GM18517 (cell line): ENCODE measurements at regions not wholly inside any gene's neighbourhood (a gene's known extent, or its start where the extent isn't known, plus 50 kb on each side); places are given as distances from the start of the nearest gene placed in this dataset.

Source experiments
- ATAC-seq: cut with Tn5 transposase; IDR thresholded peaks from one replicate; pipeline ENCODE4 v1.9.1; 2021; ENCODE audit warnings: mild to moderate bottlenecking, moderate library complexity; ENCODE audit not compliant: unreplicated experiment

- no peak for ATAC-seq
Observed at GRCh38 chr18:37754141-37754540, 188.5 kb upstream of the CELF4 start.

DNA sequence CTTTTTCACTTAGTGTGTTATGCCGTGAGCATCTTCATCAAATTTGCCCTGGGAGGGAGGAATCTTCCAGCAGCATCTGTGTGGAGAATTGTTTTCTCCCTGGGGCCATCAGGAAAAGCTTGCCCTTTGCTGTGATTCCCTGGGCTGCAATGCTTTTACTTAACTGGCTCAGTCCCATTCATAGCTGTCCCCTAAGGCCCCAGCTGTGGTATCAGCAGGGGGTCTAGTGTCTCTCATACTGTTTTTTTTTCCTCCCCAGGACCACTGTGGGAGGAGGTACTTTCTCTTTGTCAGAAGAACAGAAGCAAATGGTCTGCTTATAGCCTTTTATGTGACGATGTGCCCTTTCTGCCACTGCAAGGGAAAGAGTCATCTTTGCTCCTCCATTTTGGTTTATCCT lies 176.8 kb upstream of the CELF4 start:
- ATAC-seq: no peak

DNA sequence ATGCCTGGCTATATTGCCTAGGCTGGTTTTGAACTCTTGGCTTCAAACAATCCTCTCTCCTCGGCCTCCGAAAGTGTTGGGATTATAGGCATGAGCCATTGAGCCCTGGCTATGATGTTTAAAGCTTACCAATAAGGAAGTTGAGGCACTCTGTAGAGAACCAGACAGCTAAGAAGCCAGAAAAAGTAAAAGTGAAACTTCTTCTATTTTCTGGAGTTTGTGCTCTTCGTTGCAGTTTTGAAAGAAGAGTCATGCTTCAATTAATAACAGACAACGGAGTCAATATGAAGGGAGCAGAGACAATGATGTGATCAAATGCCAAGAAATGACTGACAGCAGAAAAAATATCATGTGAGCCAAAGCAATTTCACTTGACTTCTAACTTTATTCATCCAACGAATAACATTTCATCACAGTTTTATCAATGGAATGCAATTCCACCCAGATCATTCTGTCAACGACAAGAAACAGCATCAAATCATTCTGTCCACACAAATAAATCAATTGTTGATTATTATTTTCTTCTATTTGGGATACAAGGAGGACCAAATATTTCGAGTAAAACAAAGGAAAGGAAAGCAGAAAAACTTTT lies 175.5 kb upstream of the CELF4 start:
- ATAC-seq: no peak

DNA sequence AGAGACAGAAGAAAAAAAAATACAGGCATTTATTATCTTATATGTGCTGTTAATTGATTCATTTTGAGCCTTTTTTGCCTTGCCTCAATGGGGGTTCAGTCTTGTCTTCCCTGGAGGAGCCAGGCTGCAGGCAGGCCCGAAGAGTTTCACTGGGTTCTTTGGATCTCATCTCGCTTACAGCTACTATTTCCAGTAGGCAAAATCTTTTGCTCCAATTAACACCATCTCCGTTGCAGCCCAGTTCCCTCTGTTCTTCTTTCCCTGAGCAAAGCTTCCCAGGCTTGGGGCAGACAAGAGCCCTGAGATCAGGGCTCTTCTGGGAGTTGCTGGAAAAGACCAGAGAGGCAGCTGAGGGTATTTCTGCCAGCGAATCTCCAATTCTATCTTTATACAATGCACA lies 168.8 kb upstream of the CELF4 start:
- ATAC-seq: no peak

- no peak for ATAC-seq
Observed at GRCh38 chr18:37729716-37730115, 164.1 kb upstream of the CELF4 start.

DNA sequence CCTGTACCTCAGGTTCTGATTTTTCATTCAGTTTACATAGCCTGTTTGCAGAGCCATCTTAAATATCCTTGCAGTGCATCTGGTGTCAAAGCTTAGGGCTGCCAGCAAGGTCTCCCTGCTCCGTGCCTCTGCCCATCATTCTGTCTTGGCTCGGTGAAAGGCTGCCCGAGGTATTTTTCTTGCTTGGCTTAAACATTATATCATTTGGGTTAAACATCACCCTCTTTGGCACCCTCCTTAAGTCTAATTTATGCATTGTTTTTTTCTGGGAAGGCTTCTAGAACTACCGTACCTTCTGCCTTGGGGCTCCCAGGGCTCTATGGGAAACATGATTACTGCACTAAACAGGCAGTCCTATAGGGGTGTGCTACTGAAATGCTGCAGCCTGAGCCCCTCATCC lies 158.6 kb upstream of the CELF4 start:
- ATAC-seq: no peak

DNA sequence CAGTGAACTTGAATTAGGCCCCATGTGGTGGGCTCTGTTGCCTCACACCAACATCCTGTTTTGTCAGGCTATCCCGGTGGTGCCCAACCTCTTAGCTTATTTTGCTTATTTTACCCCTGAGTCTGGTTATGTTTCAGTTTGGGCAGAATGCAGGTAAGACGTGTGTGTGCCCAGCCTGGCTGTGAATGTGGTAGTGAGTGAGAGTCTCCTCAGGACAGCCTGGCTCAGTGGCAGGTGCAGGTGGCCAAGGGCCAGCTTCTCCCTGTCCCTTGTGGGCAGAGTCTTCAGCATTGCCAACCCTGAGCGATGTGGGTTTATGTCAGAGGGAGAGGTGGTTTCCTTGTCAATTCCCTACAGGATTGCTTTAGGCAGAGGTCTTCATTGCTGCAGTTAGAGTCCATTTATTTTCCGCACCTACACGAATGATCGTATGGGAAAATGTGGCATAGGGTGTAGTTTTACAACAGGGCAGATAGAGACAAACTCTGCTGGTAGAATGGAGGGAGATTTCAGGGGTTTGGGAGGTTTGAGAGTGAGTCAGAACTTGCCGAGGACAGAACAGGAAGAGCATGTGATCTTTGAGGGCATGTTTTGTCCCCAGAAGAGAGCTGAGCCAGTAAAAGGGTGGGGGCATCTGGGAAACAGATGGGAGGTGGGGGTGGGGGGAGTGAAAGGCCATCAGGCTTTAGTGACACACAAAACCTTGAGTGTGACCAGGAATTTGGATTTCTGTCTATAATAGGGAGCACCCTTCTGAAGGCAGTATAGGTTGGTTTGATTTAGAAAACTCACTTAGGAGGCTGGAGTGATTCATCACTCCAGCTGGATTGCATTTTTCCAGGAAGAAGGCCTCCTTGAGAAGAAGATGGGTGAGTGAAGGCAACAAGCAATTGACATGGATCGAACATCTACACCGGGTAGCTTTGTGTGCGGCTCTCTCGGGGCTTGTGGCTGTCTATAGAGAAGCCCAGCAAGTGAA lies 156.2 kb upstream of the CELF4 start:
- no peak for ATAC-seq

- ATAC-seq: no peak
Observed at GRCh38 chr18:37720663-37721062, 155.1 kb upstream of the CELF4 start.

- no peak for ATAC-seq
Observed at GRCh38 chr18:37717656-37718055, 152.1 kb upstream of the CELF4 start.

DNA sequence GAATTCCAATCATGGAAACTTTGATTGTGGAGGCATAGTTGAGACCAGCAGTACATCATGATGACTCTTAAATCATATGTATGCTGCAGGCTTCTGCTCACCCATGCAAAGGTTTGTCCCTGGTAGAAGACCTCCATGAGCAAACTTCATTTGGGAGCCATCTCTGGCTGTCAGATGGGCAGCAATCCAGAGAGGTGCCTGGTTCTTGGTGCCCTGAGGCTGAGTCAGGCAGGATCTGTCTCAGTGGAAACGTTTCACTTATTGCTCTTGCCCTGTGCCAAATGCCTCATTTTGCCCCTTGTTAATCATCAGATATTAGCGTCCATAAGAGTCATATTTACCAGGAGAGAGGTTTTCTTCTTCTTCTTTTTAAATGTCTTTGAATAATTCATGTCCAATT lies 151.5 kb upstream of the CELF4 start:
- ATAC-seq: no peak

DNA sequence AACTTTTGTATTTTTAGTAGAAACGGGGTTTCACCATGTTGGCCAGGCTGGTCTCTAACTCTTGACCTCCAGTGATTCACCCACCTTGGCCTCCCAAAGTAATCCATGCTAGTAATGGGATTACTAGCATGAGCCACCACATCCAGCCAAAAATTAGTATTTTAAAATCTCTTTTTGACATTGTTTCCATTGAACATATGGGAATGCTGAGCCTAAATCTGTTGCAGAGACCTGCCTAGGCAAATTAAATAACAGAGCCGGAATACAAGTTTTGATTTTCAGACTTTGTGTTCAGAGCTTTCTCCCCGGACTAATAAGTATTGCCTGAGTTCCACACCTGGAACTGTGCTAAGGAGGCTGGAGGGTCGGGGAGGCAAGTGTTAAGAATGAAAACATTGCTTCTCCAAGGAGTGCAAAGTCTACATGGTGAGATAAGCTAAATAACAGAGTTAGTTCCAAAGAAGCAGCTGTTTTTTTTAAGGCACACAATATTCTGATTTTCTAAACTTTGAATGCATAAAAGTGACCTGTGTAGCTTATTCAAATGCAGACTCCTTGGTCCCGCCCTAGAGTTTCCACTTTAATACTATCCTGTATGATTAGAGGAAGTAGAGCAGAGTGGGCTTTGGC lies 150.6 kb upstream of the CELF4 start:
- no peak for ATAC-seq

- ATAC-seq: no peak
Observed at GRCh38 chr18:37714691-37715090, 149.1 kb upstream of the CELF4 start.

GRCh38 chr18:37712776-37713175 lies 147.2 kb upstream of the CELF4 start:
- no peak for ATAC-seq

- no peak for ATAC-seq
Observed at GRCh38 chr18:37711766-37712505, 146.3 kb upstream of the CELF4 start.

DNA sequence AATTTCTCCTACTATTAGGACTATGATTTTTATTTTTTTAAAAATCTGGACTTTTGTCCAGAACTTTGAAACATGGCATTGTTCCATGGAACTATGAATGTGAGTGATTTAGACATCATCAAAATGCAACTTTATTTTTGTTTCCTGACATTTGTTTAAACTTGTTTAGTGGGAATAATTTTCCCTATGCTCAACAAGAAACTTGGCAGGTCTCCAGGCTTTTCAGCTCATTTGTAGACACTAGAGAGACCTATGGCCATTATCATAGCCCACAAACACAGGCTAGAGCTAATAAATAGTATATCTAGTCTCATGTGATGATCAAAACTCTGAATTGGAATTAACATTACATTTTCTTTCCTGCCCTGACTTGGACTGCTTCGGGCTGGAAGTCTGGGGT lies 145.1 kb upstream of the CELF4 start:
- ATAC-seq: no peak

DNA sequence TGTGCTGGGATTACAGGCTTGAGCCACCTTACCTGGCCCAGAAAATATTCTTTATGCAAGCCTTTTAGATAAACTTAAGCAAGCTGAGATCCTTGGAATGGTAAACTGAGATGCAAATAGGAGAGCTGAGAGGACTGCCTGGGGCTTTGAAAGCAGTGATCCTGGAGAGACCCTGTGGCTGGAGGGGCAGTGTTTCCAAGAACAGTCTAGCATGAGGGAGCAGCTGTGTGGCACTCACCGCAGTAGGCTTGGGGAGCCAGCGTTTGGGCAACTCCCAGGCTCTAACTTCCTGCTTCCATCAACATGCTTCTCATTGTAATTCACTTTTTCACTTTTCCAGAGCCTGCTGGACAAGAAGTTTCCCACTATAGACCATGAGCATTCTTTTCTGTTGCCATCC lies 144.1 kb upstream of the CELF4 start:
- no peak for ATAC-seq

DNA sequence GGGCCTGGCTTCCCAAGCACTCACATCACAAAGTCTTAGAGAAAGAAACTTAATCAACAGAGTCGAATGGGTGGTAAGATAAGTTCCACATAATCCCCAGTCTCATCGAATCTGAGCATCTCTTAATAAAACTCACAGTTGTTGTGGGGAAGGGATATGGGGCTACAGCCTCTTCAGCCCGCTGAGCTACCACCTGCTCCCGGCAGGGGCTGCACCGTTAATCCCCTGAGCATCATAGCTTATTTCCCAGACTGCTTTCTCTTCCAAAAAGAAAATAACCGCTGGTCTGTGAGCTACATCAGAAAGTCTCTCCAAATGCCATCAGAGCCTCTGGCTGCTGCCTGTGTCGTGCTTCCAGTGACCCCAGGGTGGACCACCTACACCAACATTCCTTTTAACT lies 139.4 kb upstream of the CELF4 start:
- ATAC-seq: no peak

GRCh38 chr18:37702841-37703240 lies 137.2 kb upstream of the CELF4 start:
- no peak for ATAC-seq

- no peak for ATAC-seq
Observed at GRCh38 chr18:37701967-37702366, 136.4 kb upstream of the CELF4 start.

DNA sequence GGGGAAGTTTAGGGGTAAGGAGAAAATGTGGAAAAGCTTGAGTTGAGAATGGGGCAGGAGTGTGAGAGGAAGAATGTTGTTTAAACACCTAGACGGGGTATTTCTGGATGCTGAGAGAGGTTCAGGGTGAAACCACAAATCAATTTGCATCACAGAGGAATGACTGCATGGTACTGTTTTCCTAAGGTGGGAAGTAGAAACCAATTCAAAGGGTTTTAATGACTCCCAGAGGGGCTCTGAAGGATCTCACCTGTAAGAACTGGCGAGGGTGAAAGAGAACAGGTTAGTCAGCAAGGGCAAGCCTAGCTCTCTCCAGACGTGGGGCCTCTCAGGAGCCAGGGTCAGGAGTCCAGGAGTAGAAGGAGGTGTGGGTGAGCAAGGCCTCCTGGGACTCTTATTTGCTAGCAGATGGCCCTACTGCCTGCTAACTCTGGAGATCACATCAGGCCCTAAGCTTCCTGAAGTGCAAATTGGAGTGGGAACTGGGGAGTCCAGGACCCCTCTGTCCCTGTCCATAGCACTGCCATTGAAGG lies 133.0 kb upstream of the CELF4 start:
- no peak for ATAC-seq

- ATAC-seq: no peak
Observed at GRCh38 chr18:37694516-37694915, 128.9 kb upstream of the CELF4 start.
